H9 (cell line): ENCODE measurements at regions not wholly inside any gene's neighbourhood (a gene's known extent, or its start where the extent isn't known, plus 50 kb on each side); places are given as distances from the start of the nearest gene placed in this dataset.

Experiments
- DNase-seq: peaks from one replicate; pipeline ENCODE4 v3.0.0-alpha.2; 2017
- H2AFZ ChIP-seq: one replicate; pipeline ENCODE4 v1.6.1; 2013; ENCODE audit warnings: mild to moderate bottlenecking, low read length, control low read depth, moderate library complexity
- H2AK5ac ChIP-seq: 2 replicates; pipeline ENCODE4 v1.6.1; 2013; ENCODE audit warnings: low read length, control low read depth, mixed read lengths; ENCODE audit not compliant: insufficient read length
- H2BK120ac ChIP-seq: one replicate; pipeline ENCODE4 v1.6.1; 2013; ENCODE audit warnings: low read depth, mild to moderate bottlenecking, low read length, control low read depth, inconsistent platforms; ENCODE audit not compliant: poor library complexity, severe bottlenecking
- H2BK12ac ChIP-seq: 2 replicates; pipeline ENCODE4 v1.6.1; 2013; ENCODE audit warnings: low read length, control low read depth, mixed read lengths, low read depth; ENCODE audit not compliant: insufficient read length
- H2BK15ac ChIP-seq: 2 replicates; pipeline ENCODE4 v1.6.1; 2013; ENCODE audit warnings: low read depth, low read length, control low read depth
- H2BK20ac ChIP-seq: one replicate; pipeline ENCODE4 v1.6.1; 2013; ENCODE audit warnings: low read depth, mild to moderate bottlenecking, low read length, control low read depth, inconsistent platforms; ENCODE audit not compliant: poor library complexity, severe bottlenecking
- H2BK5ac ChIP-seq: 2 replicates; pipeline ENCODE4 v1.6.1; 2013; ENCODE audit warnings: low read length, control low read depth, mixed read lengths; ENCODE audit not compliant: insufficient read length
- H3K14ac ChIP-seq: 2 replicates; pipeline ENCODE4 v1.6.1; 2013; ENCODE audit warnings: low read length, control low read depth; ENCODE audit not compliant: insufficient read depth
- H3K18ac ChIP-seq: 2 replicates; pipeline ENCODE4 v1.6.1; 2013; ENCODE audit warnings: low read depth, mild to moderate bottlenecking, mixed read lengths, low read length, control low read depth; ENCODE audit not compliant: insufficient read length
- H3K23ac ChIP-seq: 2 replicates; pipeline ENCODE4 v1.6.1; 2013; ENCODE audit warnings: low read length, control low read depth, mixed read lengths, low read depth; ENCODE audit not compliant: insufficient read length
- H3K23me2 ChIP-seq: 2 replicates; pipeline ENCODE4 v1.6.1; 2013; ENCODE audit warnings: low read depth, mild to moderate bottlenecking, mixed read lengths, low read length, control low read depth; ENCODE audit not compliant: insufficient read length, poor library complexity, severe bottlenecking
- H3K27ac ChIP-seq: 2 replicates; pipeline ENCODE4 v1.5.1; 2013; ENCODE audit warnings: low read length, control low read depth, mixed read lengths, low read depth; ENCODE audit not compliant: insufficient read length
- H3K27me3 ChIP-seq: 2 replicates; pipeline ENCODE4 v1.6.1; 2013; ENCODE audit warnings: low read length, control low read depth, inconsistent platforms; ENCODE audit not compliant: insufficient read depth
- H3K4ac ChIP-seq: 2 replicates; pipeline ENCODE4 v1.6.1; 2013; ENCODE audit warnings: low read depth, mild to moderate bottlenecking, control low read depth, inconsistent platforms, low read length, moderate library complexity
- H3K4me1 ChIP-seq: 2 replicates; pipeline ENCODE4 v1.6.1; 2013; ENCODE audit warnings: low read length, control low read depth, inconsistent platforms; ENCODE audit not compliant: insufficient read depth
- H3K4me2 ChIP-seq: 2 replicates; pipeline ENCODE4 v1.6.1; 2013; ENCODE audit warnings: low read length, control low read depth, mixed read lengths; ENCODE audit not compliant: insufficient read length, insufficient read depth
- H3K56ac ChIP-seq: 2 replicates; pipeline ENCODE4 v1.6.1; 2013; ENCODE audit warnings: low read depth, mild to moderate bottlenecking, mixed read lengths, low read length, control low read depth; ENCODE audit not compliant: insufficient read length
- H3K79me1 ChIP-seq: 2 replicates; pipeline ENCODE4 v1.6.1; 2013; ENCODE audit warnings: low read depth, mild to moderate bottlenecking, moderate library complexity, low read length, control low read depth, inconsistent platforms; ENCODE audit not compliant: insufficient read depth, poor library complexity, severe bottlenecking
- H3K79me2 ChIP-seq: 2 replicates; pipeline ENCODE4 v1.6.1; 2013; ENCODE audit warnings: low read length, control low read depth, inconsistent platforms; ENCODE audit not compliant: insufficient read depth
- H3K9ac ChIP-seq: 2 replicates; pipeline ENCODE4 v1.6.1; 2013; ENCODE audit warnings: low read length, control low read depth, mixed read lengths; ENCODE audit not compliant: insufficient read length; ENCODE audit errors: extremely low read depth
- H3K9me3 ChIP-seq: one replicate; pipeline ENCODE4 v1.6.1; 2013; ENCODE audit warnings: low read depth, low read length, inconsistent platforms; ENCODE audit not compliant: control insufficient read depth
- H3T11ph ChIP-seq: one replicate; pipeline ENCODE4 v1.6.1; 2013; ENCODE audit warnings: mild to moderate bottlenecking, low read length, control low read depth, inconsistent platforms
- H4K20me1 ChIP-seq: one replicate; pipeline ENCODE4 v1.6.1; 2013; ENCODE audit not compliant: control insufficient read depth, insufficient read length, insufficient read depth
- H4K5ac ChIP-seq: 2 replicates; pipeline ENCODE4 v1.6.1; 2013; ENCODE audit warnings: low read depth, mild to moderate bottlenecking, mixed read lengths, low read length, control low read depth; ENCODE audit not compliant: insufficient read length
- H4K8ac ChIP-seq: replicated peaks from 2 replicates; pipeline ENCODE4 v1.6.1; 2013; ENCODE audit warnings: low read length, control low read depth, mixed read lengths, low read depth; ENCODE audit not compliant: insufficient read length
- H4K91ac ChIP-seq: 2 replicates; pipeline ENCODE4 v1.6.1; 2013; ENCODE audit warnings: low read depth, mild to moderate bottlenecking, moderate library complexity, mixed read lengths, low read length, control low read depth; ENCODE audit not compliant: insufficient read length
- H3K27ac Mint-ChIP-seq, 3 experiments: 2 replicates in 2 of 3; 3 replicates in 1 of 3; pipeline ENCODE4 v1.8.0; 2020 to 2021; ENCODE audit warnings: mixed read lengths in 3 of 3, mild to moderate bottlenecking in 1 of 3, moderate library complexity in 1 of 3
- H3K27me3 Mint-ChIP-seq: 2 replicates; pipeline ENCODE4 v1.8.0; 2021; ENCODE audit warnings: low read depth, mild to moderate bottlenecking, moderate library complexity, mixed read lengths
- H3K36me3 Mint-ChIP-seq, 3 experiments: 2 replicates in 2 of 3; 3 replicates in 1 of 3; pipeline ENCODE4 v1.8.0; 2020 to 2021; ENCODE audit warnings: low read depth in 3 of 3, mixed read lengths in 3 of 3; ENCODE audit not compliant: insufficient read depth in 1 of 3
- H3K4me1 Mint-ChIP-seq, 2 experiments: 2 replicates each; pipeline ENCODE4 v1.8.0; 2020; ENCODE audit warnings: mixed read lengths in 2 of 2
- H3K4me3 Mint-ChIP-seq, 2 experiments: 2 replicates in 1 of 2; 3 replicates in 1 of 2; pipeline ENCODE4 v1.8.0; 2020 to 2021; ENCODE audit warnings: mild to moderate bottlenecking in 2 of 2, mixed read lengths in 2 of 2, moderate library complexity in 1 of 2
- H3K9me3 Mint-ChIP-seq, 2 experiments: 2 replicates in 1 of 2; 3 replicates in 1 of 2; pipeline ENCODE4 v1.8.0; 2020; ENCODE audit warnings: mild to moderate bottlenecking in 2 of 2, mixed read lengths in 2 of 2, moderate library complexity in 1 of 2
- CTCF ChIP-seq: fragments of 200-600 bp; sonication (generic); conservative IDR thresholded peaks from 3 replicates; pipeline ENCODE4 v1.8.0; 2021; ENCODE audit warnings: antibody characterized with exemption, mild to moderate bottlenecking
- WGBS: extraction: QIAGEN DNeasy Blood & Tissue Kit; methylation state at CpG from one replicate; pipeline ENCODE4 v1.1.7; 2013; ENCODE audit warnings: missing lambda C conversion rate, low lambda C conversion rate, mixed read lengths; ENCODE audit not compliant: insufficient read length; ENCODE audit errors: extremely low coverage; 5-methylcytosine and 5-hydroxymethylcytosine counted together

- H3K27me3 ChIP-seq: no peaks in the 10 kb centered on the region
- no peak overlapping the region for H3K4me2 ChIP-seq
- H2BK20ac ChIP-seq: no peak overlapping the region
- no peaks in the 10 kb centered on the region for H3K23me2 ChIP-seq
- H3K18ac ChIP-seq: no peak overlapping the region
- Mint-ChIP-seq H3K27me3 (no peaks in the 10 kb centered on the region), H3K27ac (no peak overlapping the region), H3K36me3 (no peaks in the 10 kb centered on the region; a peak in 1 of 7 replicates), H3K4me3 (no peak overlapping the region), H3K9me3 (no peaks in the 10 kb centered on the region), H3K4me1 (peaks cover 36 to 49% of the 10 kb centered on the region in 2 experiments)
- H2BK5ac ChIP-seq: no peak overlapping the region
- no peak overlapping the region for H2BK12ac ChIP-seq
- no peak overlapping the region for H3K27ac ChIP-seq
- H3K79me1 ChIP-seq: no peaks in the 10 kb centered on the region
- H3K4ac ChIP-seq: no peak overlapping the region
- H3K9me3 ChIP-seq: no peaks in the 10 kb centered on the region
- no peak overlapping the region for H2AK5ac ChIP-seq
- no peaks in the 10 kb centered on the region for H3K79me2 ChIP-seq
- H4K8ac ChIP-seq: no peak overlapping the region
- no peak overlapping the region for H2BK15ac ChIP-seq
- no peak overlapping the region for H3T11ph ChIP-seq
- no peak overlapping the region for H3K9ac ChIP-seq
- no peak overlapping the region for H4K5ac ChIP-seq
- no peak overlapping the region for H4K91ac ChIP-seq
- no peak for DNase-seq
- no peak overlapping the region for H3K14ac ChIP-seq
- H4K20me1 ChIP-seq: no peaks in the 10 kb centered on the region
- no peak overlapping the region for H2AFZ ChIP-seq
- H3K56ac ChIP-seq: no peak overlapping the region
- no peak overlapping the region for H3K23ac ChIP-seq
- no peak for TF ChIP-seq CTCF
- H3K4me1 ChIP-seq: peaks cover 4% of the 10 kb centered on the region; the same call in 1 of the 2 replicates
- WGBS: no CpG with 5 or more reads among the region's 2 CpGs
- H2BK120ac ChIP-seq: no peak overlapping the region
These were observed 210.6 kb downstream of the SLC6A15 start for GRCh38 chr12:84702001-84702400.
